H1 (cell line): ENCODE measurements at regions not wholly inside any gene's neighbourhood (a gene's known extent, or its start where the extent isn't known, plus 50 kb on each side); places are given as distances from the start of the nearest gene placed in this dataset.

Experiments
- BRCA1 ChIP-seq: IDR thresholded peaks from 2 replicates; pipeline ENCODE4 v1.6.1; 2012; ENCODE audit warnings: low read depth, low read length, improper control_type of control experiment
- CHD1 ChIP-seq: IDR thresholded peaks from 2 replicates; pipeline ENCODE4 v1.6.1; 2012; ENCODE audit warnings: low read depth, low read length, improper control_type of control experiment
- KDM1A ChIP-seq: fragments of 200-600, 300-600 bp; sonication (generic); IDR thresholded peaks from 2 replicates; pipeline ENCODE4 v1.7.1; 2016; ENCODE audit warnings: mild to moderate bottlenecking, low read length, borderline replicate concordance
- MAFK ChIP-seq: IDR thresholded peaks from 2 replicates; pipeline ENCODE4 v1.6.1; 2012; ENCODE audit warnings: low read depth, mild to moderate bottlenecking, improper control_type of control experiment, low read length
- SP1 ChIP-seq: IDR thresholded peaks from 2 replicates; pipeline ENCODE4 v1.6.1; 2011; ENCODE audit warnings: low read depth, low read length
- TCF12 ChIP-seq: IDR thresholded peaks from 2 replicates; pipeline ENCODE4 v1.6.1; 2011; ENCODE audit warnings: low read depth, mild to moderate bottlenecking, low read length
- TF ChIP-seq, protein P1 (sequence below), 3 experiments: IDR thresholded peaks; 1 replicate in 2 of 3; 2 replicates in 1 of 3; pipeline versions ENCODE4 v1.5.1 to v1.6.1; 2011; ENCODE audit warnings: low read length in 3 of 3, mild to moderate bottlenecking in 3 of 3, inconsistent platforms in 2 of 3, low read depth in 1 of 3, moderate library complexity in 1 of 3; ENCODE audit not compliant: insufficient read depth in 1 of 3; ENCODE audit errors: control extremely low read depth in 1 of 3

DNA sequence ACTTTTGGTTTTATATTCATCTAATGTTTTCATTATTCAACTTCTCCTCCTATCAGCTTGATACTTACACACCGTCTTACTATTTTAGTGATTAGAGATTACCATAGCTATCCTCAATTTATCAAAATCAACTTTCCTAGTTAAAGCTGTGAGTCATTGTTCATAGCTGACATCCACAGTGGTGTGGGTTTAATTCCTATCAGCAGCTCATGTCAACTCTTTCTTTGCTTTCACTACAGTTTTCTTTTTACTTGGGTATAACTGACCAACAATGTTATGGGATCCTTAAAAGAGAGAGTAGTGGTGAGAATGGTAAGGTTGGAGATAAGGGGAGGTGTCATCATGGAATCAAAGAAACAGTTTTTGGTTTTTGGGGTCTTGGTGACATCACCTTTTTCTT, 112.7 kb downstream of the NFKBIZ start (continued):
- TF ChIP-seq, protein P1, sequence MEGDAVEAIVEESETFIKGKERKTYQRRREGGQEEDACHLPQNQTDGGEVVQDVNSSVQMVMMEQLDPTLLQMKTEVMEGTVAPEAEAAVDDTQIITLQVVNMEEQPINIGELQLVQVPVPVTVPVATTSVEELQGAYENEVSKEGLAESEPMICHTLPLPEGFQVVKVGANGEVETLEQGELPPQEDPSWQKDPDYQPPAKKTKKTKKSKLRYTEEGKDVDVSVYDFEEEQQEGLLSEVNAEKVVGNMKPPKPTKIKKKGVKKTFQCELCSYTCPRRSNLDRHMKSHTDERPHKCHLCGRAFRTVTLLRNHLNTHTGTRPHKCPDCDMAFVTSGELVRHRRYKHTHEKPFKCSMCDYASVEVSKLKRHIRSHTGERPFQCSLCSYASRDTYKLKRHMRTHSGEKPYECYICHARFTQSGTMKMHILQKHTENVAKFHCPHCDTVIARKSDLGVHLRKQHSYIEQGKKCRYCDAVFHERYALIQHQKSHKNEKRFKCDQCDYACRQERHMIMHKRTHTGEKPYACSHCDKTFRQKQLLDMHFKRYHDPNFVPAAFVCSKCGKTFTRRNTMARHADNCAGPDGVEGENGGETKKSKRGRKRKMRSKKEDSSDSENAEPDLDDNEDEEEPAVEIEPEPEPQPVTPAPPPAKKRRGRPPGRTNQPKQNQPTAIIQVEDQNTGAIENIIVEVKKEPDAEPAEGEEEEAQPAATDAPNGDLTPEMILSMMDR (IDR thresholded peaks at IDR 0.05; ENCODE audit: control extremely low read depth in 1 of 3, insufficient read depth in 1 of 3, low read depth in 1 of 3, low read length in 3 of 3): no peak
- TF ChIP-seq SP1: no peak
- no peak for TF ChIP-seq KDM1A
- no peak for TF ChIP-seq CHD1
- TF ChIP-seq BRCA1: no peak
- no peak for TF ChIP-seq MAFK
- TF ChIP-seq TCF12: no peak
